ENCODE measurements at regions not wholly inside any gene's neighbourhood (a gene's known extent, or its start where the extent isn't known, plus 50 kb on each side); places are given as distances from the start of the nearest gene placed in this dataset.

- H3K4me1 ChIP-seq, result no peaks in the 10 kb centered on the region
- H3K36me3 ChIP-seq, result no peaks in the 10 kb centered on the region
- no peak overlapping the region for H3K4me3 ChIP-seq
- no peaks in the 10 kb centered on the region for H3K9me3 ChIP-seq
- DNase-seq, result no peak
- no peak overlapping the region for H3K27ac ChIP-seq
- TF ChIP-seq POLR2A (IDR thresholded peaks at IDR 0.05), result no peak
- TF ChIP-seq CTCF (IDR thresholded peaks at IDR 0.05), result no peak
- no peaks in the 10 kb centered on the region for H3K27me3 ChIP-seq
Observed at GRCh38 chr2:104438481-104438880, 415.4 kb upstream of the POU3F3 start.

- no peak for DNase-seq
- H3K4me1 ChIP-seq, result no peaks in the 10 kb centered on the region
- no peaks in the 10 kb centered on the region for H3K36me3 ChIP-seq
- TF ChIP-seq POLR2A (IDR thresholded peaks at IDR 0.05), result no peak
- TF ChIP-seq CTCF (IDR thresholded peaks at IDR 0.05), result no peak
- H3K27ac ChIP-seq, result no peak overlapping the region
- H3K9me3 ChIP-seq, result no peaks in the 10 kb centered on the region
- H3K4me3 ChIP-seq, result no peak overlapping the region
- no peaks in the 10 kb centered on the region for H3K27me3 ChIP-seq
Observed at GRCh38 chr2:104443145-104443544, 410.8 kb upstream of the POU3F3 start.

- no peaks in the 10 kb centered on the region for H3K27me3 ChIP-seq
- no peaks in the 10 kb centered on the region for H3K4me1 ChIP-seq
- no peak overlapping the region for H3K27ac ChIP-seq
- no peaks in the 10 kb centered on the region for H3K36me3 ChIP-seq
- TF ChIP-seq POLR2A (IDR thresholded peaks at IDR 0.05) (no peak), CTCF (IDR thresholded peaks at IDR 0.05) (no peak)
- H3K9me3 ChIP-seq, result no peaks in the 10 kb centered on the region
- no peak overlapping the region for H3K4me3 ChIP-seq
- DNase-seq, result no peak
Observed at GRCh38 chr2:104444392-104444791, 409.5 kb upstream of the POU3F3 start.

GRCh38 chr2:104444889-104445288 lies 409.0 kb upstream of the POU3F3 start:
- no peak for DNase-seq
- H3K27me3 ChIP-seq, result no peaks in the 10 kb centered on the region
- no peak for TF ChIP-seq CTCF (IDR thresholded peaks at IDR 0.05)

GRCh38 chr2:104447831-104448434 lies 406.0 kb upstream of the POU3F3 start:
- Histone ChIP-seq H3K9me3 (no peaks in the 10 kb centered on the region), H3K27me3 (no peaks in the 10 kb centered on the region), H3K27ac (no peak overlapping the region), H3K4me1 (no peaks in the 10 kb centered on the region), H3K4me3 (no peak overlapping the region), H3K36me3 (no peaks in the 10 kb centered on the region)
- TF ChIP-seq CTCF (IDR thresholded peaks at IDR 0.05) (no peak), POLR2A (IDR thresholded peaks at IDR 0.05) (no peak)
- DNase-seq, result no peak

More at GRCh38 chr2:104444889-104445288, 409.0 kb upstream of the POU3F3 start:
- Histone ChIP-seq H3K36me3 (no peaks in the 10 kb centered on the region), H3K27ac (no peak overlapping the region), H3K4me1 (no peaks in the 10 kb centered on the region), H3K4me3 (no peak overlapping the region), H3K9me3 (no peaks in the 10 kb centered on the region)

Measured in Peyer's patch (tissue), 4 donors.